Astrocyte of the spinal cord (primary cell): ENCODE measurements at regions not wholly inside any gene's neighbourhood (a gene's known extent, or its start where the extent isn't known, plus 50 kb on each side); places are given as distances from the start of the nearest gene placed in this dataset.
"Not testable (repeated sequence)": the region's sequence is repeated elsewhere in the genome, so short reads cannot be mapped to it uniquely, and the experiment has no call there.

Experiments
- DNase-seq: peaks from one replicate; pipeline ENCODE4 v3.0.0; 2011; ENCODE audit warnings: low read depth, low spot score
- H3K4me3 ChIP-seq: 2 replicates; pipeline ENCODE4 v1.5.1; 2011; ENCODE audit warnings: low read depth, mild to moderate bottlenecking, low read length, moderate library complexity
- CTCF ChIP-seq: IDR thresholded peaks from 2 replicates; pipeline ENCODE4 v1.5.1; 2012; ENCODE audit warnings: low read depth, mild to moderate bottlenecking, low read length, inconsistent platforms
- in situ Hi-C: cut with HindIII; loops from 2 replicates; pipeline ENCODE4 v1.10.0; 2017; ENCODE audit warnings: low sequenced_read_pairs

DNA sequence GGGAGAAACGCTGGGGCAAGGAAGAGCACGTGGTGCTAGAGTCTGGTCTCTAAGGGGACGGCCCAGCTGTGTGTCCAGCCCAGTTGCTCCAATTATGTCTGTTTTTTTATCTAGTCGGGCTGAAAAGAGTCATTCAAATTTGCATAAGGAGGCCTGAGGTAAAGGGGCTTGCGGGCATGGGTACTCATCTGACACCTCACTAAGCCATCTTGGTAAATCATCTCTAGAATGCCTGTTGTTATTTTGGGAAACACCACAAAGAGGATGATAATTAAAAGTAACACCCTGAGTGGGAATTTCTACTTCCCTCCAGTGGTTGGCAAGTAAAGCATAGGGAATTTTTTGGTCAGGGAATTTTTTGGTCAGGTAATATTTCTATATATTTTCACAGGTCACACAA lies 196.1 kb upstream of the ALG10B start:
- DNase-seq: no peak
- in situ Hi-C loops: no loop called here
- TF ChIP-seq CTCF: no peak
- no peak overlapping the region for H3K4me3 ChIP-seq

DNA sequence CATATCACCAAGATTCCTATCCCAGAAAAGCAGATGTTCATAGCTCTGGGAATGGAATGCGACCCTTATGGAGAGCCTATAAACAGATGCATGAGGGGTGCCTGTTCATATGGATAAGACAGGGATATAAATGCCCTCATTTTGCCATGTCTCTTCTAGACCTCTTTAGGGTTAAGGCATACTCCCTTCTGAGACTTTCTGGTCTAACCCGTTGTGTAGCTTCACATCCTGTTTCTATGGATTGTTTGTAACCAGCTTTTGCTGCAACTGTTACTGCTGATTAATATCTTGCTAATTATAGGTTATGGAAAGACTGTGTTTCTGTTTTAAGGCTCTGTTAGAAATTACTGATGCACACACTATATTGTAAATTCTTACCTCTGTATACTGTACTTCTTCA lies 193.5 kb upstream of the ALG10B start:
- H3K4me3 ChIP-seq, in situ Hi-C loops, DNase-seq: not testable (repeated sequence)

GRCh38 chr12:38123566-38124246 lies 192.9 kb upstream of the ALG10B start:
- H3K4me3 ChIP-seq: no peak overlapping the region
- no peak for TF ChIP-seq CTCF
- in situ Hi-C loops: no loop called here
- no peak for DNase-seq

DNA sequence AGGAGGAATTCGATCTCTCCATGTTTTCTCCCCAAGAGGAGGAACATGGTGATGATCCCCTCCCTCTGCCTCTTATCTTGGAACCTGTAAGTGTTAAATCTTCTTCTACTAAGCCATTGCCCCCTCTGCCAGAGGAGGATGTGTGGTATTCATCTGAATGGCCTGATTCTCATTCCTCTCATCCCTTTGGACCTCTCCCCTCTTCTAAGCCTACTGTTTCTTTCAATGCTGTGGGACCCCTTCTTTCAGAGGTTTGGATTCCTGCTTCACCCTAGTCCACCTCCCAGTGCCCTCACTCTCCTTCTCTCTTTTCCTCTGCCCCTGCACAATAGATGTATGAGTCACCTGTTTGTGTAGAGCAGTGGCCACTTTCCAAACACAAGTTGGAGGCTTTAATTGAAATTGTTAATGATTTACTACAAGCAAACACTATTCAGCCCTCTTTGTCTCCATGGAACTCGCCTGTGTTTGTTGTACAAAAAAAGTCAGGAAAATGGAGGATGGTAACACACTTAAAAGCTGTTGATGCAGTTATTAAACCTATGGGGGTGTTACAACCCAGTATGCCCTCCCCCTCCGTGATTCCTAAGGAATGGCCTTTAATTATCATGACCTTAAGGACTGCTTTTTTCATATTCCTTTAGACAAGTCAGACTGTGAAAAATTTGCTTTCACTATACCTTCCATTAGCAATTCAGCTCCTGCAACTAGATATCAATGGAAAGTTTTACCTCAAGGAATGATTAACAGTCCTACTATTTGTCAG lies 192.1 kb upstream of the ALG10B start:
- no peak for DNase-seq
- no peak overlapping the region for H3K4me3 ChIP-seq
- TF ChIP-seq CTCF: no peak
- in situ Hi-C loops: no loop called here

DNA sequence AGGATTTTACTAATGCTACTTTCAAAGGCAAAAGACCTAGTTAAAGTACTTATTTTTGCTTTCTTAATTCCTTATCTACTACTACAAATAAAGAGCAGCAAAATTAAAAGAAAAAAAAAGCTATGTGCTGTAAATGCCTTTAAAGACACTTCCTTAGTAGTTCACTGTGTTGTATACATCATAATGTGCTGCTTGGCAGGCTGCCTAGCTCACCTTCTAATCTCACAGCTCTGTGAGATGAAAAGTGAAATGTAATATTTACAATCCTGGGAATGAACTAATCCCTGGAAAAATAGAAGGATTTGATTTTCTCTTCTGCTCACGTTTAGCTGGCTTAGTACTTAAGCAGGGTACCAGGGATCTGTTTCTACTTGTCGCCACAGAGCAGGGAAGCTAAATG lies 184.4 kb upstream of the ALG10B start:
- TF ChIP-seq CTCF: no peak
- H3K4me3 ChIP-seq: no peak overlapping the region
- DNase-seq: no peak
- in situ Hi-C loops: no loop called here

GRCh38 chr12:38137287-38137686 lies 179.3 kb upstream of the ALG10B start:
- H3K4me3 ChIP-seq: no peak overlapping the region
- no peak for TF ChIP-seq CTCF
- no peak for DNase-seq
- in situ Hi-C loops: no loop called here

- H3K4me3 ChIP-seq: no peak overlapping the region
- in situ Hi-C loops: no loop called here
- DNase-seq: no peak
- TF ChIP-seq CTCF: no peak
Measured at GRCh38 chr12:38137716-38138115, 178.9 kb upstream of the ALG10B start.
